ENCODE measurements at regions not wholly inside any gene's neighbourhood (a gene's known extent, or its start where the extent isn't known, plus 50 kb on each side); places are given as distances from the start of the nearest gene placed in this dataset.

DNA sequence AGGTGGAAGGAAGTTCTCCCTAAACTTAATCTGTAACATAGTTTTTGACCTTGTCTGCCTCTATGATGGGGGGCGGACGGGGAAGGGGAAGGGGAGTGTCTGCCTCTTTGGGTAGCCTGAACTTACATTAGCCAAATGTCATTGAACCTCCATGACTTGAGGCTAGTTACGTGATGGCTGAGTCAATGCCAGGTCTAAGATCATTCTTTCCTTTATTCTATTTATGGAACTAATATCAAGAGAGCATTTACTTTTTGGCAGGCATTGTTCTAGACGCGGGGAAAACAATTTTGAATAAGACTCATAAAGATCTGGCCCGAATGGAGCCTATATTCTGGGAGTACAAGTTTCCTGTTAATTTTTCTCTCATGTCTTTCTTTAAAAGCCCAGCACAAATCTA is 340.7 kb upstream of the C2CD4B start:
- TF ChIP-seq, protein P1, sequence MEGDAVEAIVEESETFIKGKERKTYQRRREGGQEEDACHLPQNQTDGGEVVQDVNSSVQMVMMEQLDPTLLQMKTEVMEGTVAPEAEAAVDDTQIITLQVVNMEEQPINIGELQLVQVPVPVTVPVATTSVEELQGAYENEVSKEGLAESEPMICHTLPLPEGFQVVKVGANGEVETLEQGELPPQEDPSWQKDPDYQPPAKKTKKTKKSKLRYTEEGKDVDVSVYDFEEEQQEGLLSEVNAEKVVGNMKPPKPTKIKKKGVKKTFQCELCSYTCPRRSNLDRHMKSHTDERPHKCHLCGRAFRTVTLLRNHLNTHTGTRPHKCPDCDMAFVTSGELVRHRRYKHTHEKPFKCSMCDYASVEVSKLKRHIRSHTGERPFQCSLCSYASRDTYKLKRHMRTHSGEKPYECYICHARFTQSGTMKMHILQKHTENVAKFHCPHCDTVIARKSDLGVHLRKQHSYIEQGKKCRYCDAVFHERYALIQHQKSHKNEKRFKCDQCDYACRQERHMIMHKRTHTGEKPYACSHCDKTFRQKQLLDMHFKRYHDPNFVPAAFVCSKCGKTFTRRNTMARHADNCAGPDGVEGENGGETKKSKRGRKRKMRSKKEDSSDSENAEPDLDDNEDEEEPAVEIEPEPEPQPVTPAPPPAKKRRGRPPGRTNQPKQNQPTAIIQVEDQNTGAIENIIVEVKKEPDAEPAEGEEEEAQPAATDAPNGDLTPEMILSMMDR (IDR thresholded peaks at IDR 0.05) = no peak
- TF ChIP-seq ZFX (IDR thresholded peaks at IDR 0.05; ENCODE audit: borderline replicate concordance) = no peak

Measured in 22Rv1 (cell line).